SK-N-SH (cell line): ENCODE measurements at regions not wholly inside any gene's neighbourhood (a gene's known extent, or its start where the extent isn't known, plus 50 kb on each side); places are given as distances from the start of the nearest gene placed in this dataset.

ENCODE experiments used
- CTCF ChIA-PET: fragments of 300-600, 350-600 bp; formaldehyde crosslinking; extraction: SDS; loops from one replicate; lab custom pipeline; 2021; lab: Yijun Ruan, JAX
- POLR2A ChIA-PET: fragments of 350-600 bp; sonication (Branson Sonifier 250); formaldehyde crosslinking; extraction: SDS; loops from one replicate; lab custom pipeline; 2020; ENCODE audit warnings: antibody characterized with exemption, inconsistent platforms; lab: Yijun Ruan, JAX
- DNase-seq: peaks from one replicate; pipeline ENCODE4 v3.0.0; 2012
- H2AFZ ChIP-seq: fragments of 200-600 bp; sonication (generic); 2 replicates; pipeline ENCODE4 v1.8.1; 2016; ENCODE audit warnings: antibody characterized with exemption, mild to moderate bottlenecking, low read depth
- H3F3A ChIP-seq: fragments of 200-600 bp; sonication (generic); replicated peaks from 2 replicates; pipeline ENCODE3; 2016; ENCODE audit warnings: antibody characterized with exemption, mild to moderate bottlenecking; ENCODE audit not compliant: insufficient read depth
- H3K27ac ChIP-seq, 2 experiments: fragments of 200-500 bp in 1 of 2; fragments of 200-600 bp in 1 of 2; sonication (Bioruptor generic) in 1 of 2; sonication (generic), shearing (Covaris generic) in 1 of 2; 2 replicates each; pipeline versions ENCODE4 v1.5.1 to v1.6.1; 2014 to 2016; ENCODE audit warnings: low read depth in 2 of 2, inconsistent platforms in 1 of 2, low read length in 1 of 2, mild to moderate bottlenecking in 1 of 2, mixed read lengths in 1 of 2
- H3K27me3 ChIP-seq: fragments of 200-600 bp; sonication (generic), shearing (Covaris generic); 2 replicates; pipeline ENCODE4 v1.6.1; 2016; ENCODE audit warnings: mixed run types; ENCODE audit not compliant: insufficient read depth
- H3K36me3 ChIP-seq, 2 experiments: fragments of 200-500 bp in 1 of 2; fragments of 200-600 bp in 1 of 2; sonication (Bioruptor generic) in 1 of 2; sonication (generic) in 1 of 2; replicated peaks in 1 of 2; 2 replicates each; pipeline versions ENCODE3 to v1.5.1; 2014 to 2016; ENCODE audit warnings: low read length in 1 of 2, mild to moderate bottlenecking in 1 of 2; ENCODE audit not compliant: insufficient read depth in 2 of 2, control insufficient read depth in 1 of 2
- H3K4me1 ChIP-seq, 2 experiments: fragments of 200-500 bp in 1 of 2; fragments of 200-600 bp in 1 of 2; sonication (Bioruptor generic) in 1 of 2; sonication (generic), shearing (Covaris generic) in 1 of 2; 2 replicates each; pipeline versions ENCODE4 v1.5.1 to v1.6.1; 2014 to 2016; ENCODE audit warnings: low read depth in 1 of 2, low read length in 1 of 2, mixed run types in 1 of 2; ENCODE audit not compliant: insufficient read depth in 2 of 2, control insufficient read depth in 1 of 2
- H3K4me2 ChIP-seq: fragments of 200-600 bp; sonication (generic), shearing (Covaris generic); 2 replicates; pipeline ENCODE4 v1.6.1; 2017; ENCODE audit warnings: mixed run types
- H3K4me3 ChIP-seq, 2 experiments: fragments of 200-500 bp in 1 of 2; fragments of 200-600 bp in 1 of 2; sonication (Bioruptor generic) in 1 of 2; sonication (generic), shearing (Covaris generic) in 1 of 2; 2 replicates each; pipeline versions ENCODE4 v1.5.1 to v1.8.1; 2014 to 2016; ENCODE audit warnings: low read depth in 2 of 2, inconsistent platforms in 1 of 2, low read length in 1 of 2, mild to moderate bottlenecking in 1 of 2, mixed read lengths in 1 of 2, moderate library complexity in 1 of 2
- H3K79me2 ChIP-seq: fragments of 200-600 bp; sonication (generic); 2 replicates; pipeline ENCODE4 v1.8.1; 2017; ENCODE audit warnings: mild to moderate bottlenecking; ENCODE audit not compliant: insufficient read depth
- H3K9ac ChIP-seq: fragments of 200-600 bp; sonication (generic); 2 replicates; pipeline ENCODE4 v1.6.1; 2017; ENCODE audit warnings: mixed run types
- H3K9me2 ChIP-seq: fragments of 200-600 bp; sonication (generic); 2 replicates; pipeline ENCODE4 v1.6.1; 2017; ENCODE audit warnings: mixed run types
- H3K9me3 ChIP-seq: fragments of 200-600 bp; sonication (generic); 2 replicates; pipeline ENCODE4 v1.6.1; 2017; ENCODE audit warnings: mixed run types, mild to moderate bottlenecking, moderate library complexity
- H4K20me1 ChIP-seq: fragments of 200-600 bp; sonication (generic); 2 replicates; pipeline ENCODE4 v1.6.1; 2017; ENCODE audit warnings: mild to moderate bottlenecking, mixed run types; ENCODE audit not compliant: insufficient read depth
- CHD2 ChIP-seq: fragments of 150-350 bp; IDR thresholded peaks from 2 replicates; pipeline ENCODE4 v1.6.1; 2018; ENCODE audit warnings: low read length; ENCODE audit not compliant: partially characterized antibody
- ELF1 ChIP-seq: IDR thresholded peaks from 2 replicates; pipeline ENCODE4 v1.4.0; 2012
- EP300 ChIP-seq, 2 experiments: IDR thresholded peaks; 2 replicates each; pipeline versions ENCODE4 v1.4.0 to v1.6.1; 2012; ENCODE audit warnings: borderline replicate concordance in 1 of 2, low read depth in 1 of 2, low read length in 1 of 2
- EZH2phosphoT487 ChIP-seq: fragments of 200-600 bp; sonication (generic); IDR thresholded peaks from 2 replicates; pipeline ENCODE4 v1.6.1; 2017; ENCODE audit warnings: low read depth, mixed run types, mild to moderate bottlenecking, antibody characterized with exemption, moderate library complexity, borderline replicate concordance
- FOXJ3 ChIP-seq: sonication (generic); formaldehyde crosslinking; IDR thresholded peaks from 2 replicates; pipeline ENCODE4 v1.5.1; 2020; ENCODE audit warnings: mild to moderate bottlenecking, missing genetic modification reagents
- FOXM1 ChIP-seq: IDR thresholded peaks from 2 replicates; pipeline ENCODE4 v1.4.0; 2012; ENCODE audit warnings: low read depth, mild to moderate bottlenecking
- GABPA ChIP-seq: IDR thresholded peaks from 2 replicates; pipeline ENCODE4 v1.4.0; 2012; ENCODE audit warnings: low read depth, mild to moderate bottlenecking
- JUND ChIP-seq: IDR thresholded peaks from 2 replicates; pipeline ENCODE4 v1.4.0; 2012
- MEF2A ChIP-seq: IDR thresholded peaks from 2 replicates; pipeline ENCODE4 v1.4.0; 2012; ENCODE audit warnings: low read depth, borderline replicate concordance
- NFIC ChIP-seq: IDR thresholded peaks from 2 replicates; pipeline ENCODE4 v1.4.0; 2012; ENCODE audit warnings: borderline replicate concordance
- NRF1 ChIP-seq: IDR thresholded peaks from 2 replicates; pipeline ENCODE4 v1.6.1; 2012; ENCODE audit warnings: low read depth, mild to moderate bottlenecking, low read length
- RAD21 ChIP-seq: IDR thresholded peaks from 2 replicates; pipeline ENCODE4 v1.6.1; 2012; ENCODE audit warnings: mild to moderate bottlenecking, low read length
- RCOR1 ChIP-seq: fragments of 150-350 bp; IDR thresholded peaks from 2 replicates; pipeline ENCODE4 v1.6.1; 2017; ENCODE audit warnings: antibody characterized with exemption, low read length
- RFX5 ChIP-seq: IDR thresholded peaks from 2 replicates; pipeline ENCODE4 v1.6.1; 2012; ENCODE audit warnings: mild to moderate bottlenecking, improper control_type of control experiment, low read length
- RXRA ChIP-seq: IDR thresholded peaks from 2 replicates; pipeline ENCODE4 v1.4.0; 2012; ENCODE audit warnings: low read depth, mild to moderate bottlenecking, borderline replicate concordance
- SIN3A ChIP-seq: IDR thresholded peaks from 2 replicates; pipeline ENCODE4 v1.6.1; 2012; ENCODE audit warnings: low read depth, mild to moderate bottlenecking, low read length, moderate library complexity, borderline replicate concordance
- SMC3 ChIP-seq: IDR thresholded peaks from 2 replicates; pipeline ENCODE4 v1.6.1; 2012; ENCODE audit warnings: low read depth, low read length, improper control_type of control experiment
- TEAD4 ChIP-seq: IDR thresholded peaks from 2 replicates; pipeline ENCODE4 v1.4.0; 2012; ENCODE audit warnings: mild to moderate bottlenecking, borderline replicate concordance; ENCODE audit not compliant: insufficient read depth
- YY1 ChIP-seq: IDR thresholded peaks from 2 replicates; pipeline ENCODE4 v1.4.0; 2012; ENCODE audit warnings: low read depth, mild to moderate bottlenecking
- WGBS: methylation state at CpG from one replicate; pipeline ENCODE4 v1.1.6; 2017; ENCODE audit warnings: low lambda C conversion rate; 5-methylcytosine and 5-hydroxymethylcytosine counted together
- TF ChIP-seq, protein P1 (sequence below): IDR thresholded peaks from 2 replicates; pipeline ENCODE4 v1.4.0; 2012; ENCODE audit warnings: low read depth, borderline replicate concordance
- TF ChIP-seq, protein P2 (sequence below): IDR thresholded peaks from 2 replicates; pipeline ENCODE4; 2012
- TF ChIP-seq, protein P3 (sequence below): IDR thresholded peaks from 2 replicates; pipeline ENCODE4 v1.4.0; 2012; ENCODE audit warnings: low read depth
- TF ChIP-seq, protein P4 (sequence below): fragments of 150-350 bp; IDR thresholded peaks from 2 replicates; pipeline ENCODE4 v1.6.1; 2016; ENCODE audit warnings: mild to moderate bottlenecking, low read depth, low read length
- TF ChIP-seq, protein P5 (sequence below): fragments of 150-350 bp; IDR thresholded peaks from 2 replicates; pipeline ENCODE4 v1.6.1; 2017; ENCODE audit warnings: antibody characterized with exemption, low read length, low read depth, borderline replicate concordance

DNA sequence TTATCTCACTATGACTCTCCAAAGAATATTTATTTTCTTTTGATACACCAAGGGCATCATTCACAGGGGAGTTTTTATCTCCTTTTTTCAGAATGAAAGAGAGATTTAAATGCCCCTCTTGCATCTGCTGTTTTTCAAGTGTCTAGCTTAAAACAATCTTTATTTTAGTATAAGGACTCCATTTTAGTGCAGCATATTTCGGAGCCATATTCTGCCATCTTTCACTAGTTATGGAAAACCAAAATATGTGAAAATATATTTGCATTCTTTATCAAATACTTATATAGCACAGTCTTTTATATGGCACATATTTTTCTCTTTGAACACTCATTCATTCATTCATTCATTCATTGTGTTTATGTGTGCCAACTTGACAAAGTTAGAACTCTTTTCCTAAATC, 1130.2 kb downstream of the SLITRK5 start:
- ChIA-PET CTCF (no interaction called here), POLR2A (no interaction called here)
- TF ChIP-seq, protein P1, sequence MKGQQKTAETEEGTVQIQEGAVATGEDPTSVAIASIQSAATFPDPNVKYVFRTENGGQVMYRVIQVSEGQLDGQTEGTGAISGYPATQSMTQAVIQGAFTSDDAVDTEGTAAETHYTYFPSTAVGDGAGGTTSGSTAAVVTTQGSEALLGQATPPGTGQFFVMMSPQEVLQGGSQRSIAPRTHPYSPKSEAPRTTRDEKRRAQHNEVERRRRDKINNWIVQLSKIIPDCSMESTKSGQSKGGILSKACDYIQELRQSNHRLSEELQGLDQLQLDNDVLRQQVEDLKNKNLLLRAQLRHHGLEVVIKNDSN = no peak
- TF ChIP-seq NFIC (no peak), EP300 (IDR thresholded peaks at IDR 0.05; ENCODE audit: borderline replicate concordance in 1 of 2, low read depth in 1 of 2, low read length in 1 of 2) (no peak), SMC3 (no peak), MEF2A (no peak), FOXM1 (no peak), TEAD4 (no peak), RAD21 (no peak), RXRA (no peak), GABPA (no peak), JUND (no peak)
- TF ChIP-seq, protein P2, sequence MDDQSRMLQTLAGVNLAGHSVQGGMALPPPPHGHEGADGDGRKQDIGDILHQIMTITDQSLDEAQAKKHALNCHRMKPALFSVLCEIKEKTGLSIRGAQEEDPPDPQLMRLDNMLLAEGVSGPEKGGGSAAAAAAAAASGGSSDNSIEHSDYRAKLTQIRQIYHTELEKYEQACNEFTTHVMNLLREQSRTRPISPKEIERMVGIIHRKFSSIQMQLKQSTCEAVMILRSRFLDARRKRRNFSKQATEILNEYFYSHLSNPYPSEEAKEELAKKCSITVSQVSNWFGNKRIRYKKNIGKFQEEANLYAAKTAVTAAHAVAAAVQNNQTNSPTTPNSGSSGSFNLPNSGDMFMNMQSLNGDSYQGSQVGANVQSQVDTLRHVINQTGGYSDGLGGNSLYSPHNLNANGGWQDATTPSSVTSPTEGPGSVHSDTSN = no peak
- TF ChIP-seq, protein P3, sequence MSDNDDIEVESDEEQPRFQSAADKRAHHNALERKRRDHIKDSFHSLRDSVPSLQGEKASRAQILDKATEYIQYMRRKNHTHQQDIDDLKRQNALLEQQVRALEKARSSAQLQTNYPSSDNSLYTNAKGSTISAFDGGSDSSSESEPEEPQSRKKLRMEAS = no peak
- TF ChIP-seq, protein P4, sequence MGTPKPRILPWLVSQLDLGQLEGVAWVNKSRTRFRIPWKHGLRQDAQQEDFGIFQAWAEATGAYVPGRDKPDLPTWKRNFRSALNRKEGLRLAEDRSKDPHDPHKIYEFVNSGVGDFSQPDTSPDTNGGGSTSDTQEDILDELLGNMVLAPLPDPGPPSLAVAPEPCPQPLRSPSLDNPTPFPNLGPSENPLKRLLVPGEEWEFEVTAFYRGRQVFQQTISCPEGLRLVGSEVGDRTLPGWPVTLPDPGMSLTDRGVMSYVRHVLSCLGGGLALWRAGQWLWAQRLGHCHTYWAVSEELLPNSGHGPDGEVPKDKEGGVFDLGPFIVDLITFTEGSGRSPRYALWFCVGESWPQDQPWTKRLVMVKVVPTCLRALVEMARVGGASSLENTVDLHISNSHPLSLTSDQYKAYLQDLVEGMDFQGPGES = no peak
- Histone ChIP-seq H3K9ac (no peak overlapping the region), H3K4me1 (no peaks in the 10 kb centered on the region), H3K9me3 (no peaks in the 10 kb centered on the region), H4K20me1 (no peaks in the 10 kb centered on the region), H3K27ac (no peak overlapping the region), H3K4me2 (no peak overlapping the region), H3K9me2 (no peaks in the 10 kb centered on the region), H3K27me3 (no peaks in the 10 kb centered on the region), H3K4me3 (no peak overlapping the region), H2AFZ (no peak overlapping the region), H3K36me3 (no peaks in the 10 kb centered on the region), H3F3A (no peaks in the 10 kb centered on the region), H3K79me2 (no peaks in the 10 kb centered on the region)
- WGBS = 33% methylated on average over 1 of the region's 1 CpG
- DNase-seq = no peak

DNA sequence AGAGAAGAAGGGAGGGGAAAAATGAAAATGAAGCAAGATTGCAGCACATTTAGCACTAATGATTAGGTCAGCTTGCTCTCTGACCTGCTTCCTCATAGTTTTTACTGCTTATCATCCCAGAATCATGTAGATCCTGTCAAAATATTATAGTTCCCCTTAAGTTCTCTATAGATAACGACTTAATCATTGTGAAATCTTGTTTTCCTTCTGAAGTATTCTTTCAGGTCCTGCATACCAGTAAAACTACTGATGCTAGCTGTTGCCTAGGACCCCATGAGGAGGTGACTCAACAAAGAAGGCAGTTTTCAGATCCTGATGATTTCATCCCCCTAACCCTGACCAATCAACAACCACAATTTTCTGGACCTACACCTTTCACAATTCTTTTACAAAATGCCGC, 1131.7 kb downstream of the SLITRK5 start:
- DNase-seq = no peak
- H3K4me2 ChIP-seq = no peak overlapping the region
- H3F3A ChIP-seq = no peaks in the 10 kb centered on the region
- no peak overlapping the region for H3K27ac ChIP-seq
- no peaks in the 10 kb centered on the region for H3K9me3 ChIP-seq
- POLR2A ChIA-PET = no interaction called here
- no peaks in the 10 kb centered on the region for H3K36me3 ChIP-seq
- no peak overlapping the region for H2AFZ ChIP-seq
- H3K9me2 ChIP-seq = no peaks in the 10 kb centered on the region
- no peaks in the 10 kb centered on the region for H3K4me1 ChIP-seq
- no peak overlapping the region for H3K4me3 ChIP-seq
- 24% methylated on average over 2 of the region's 2 CpGs for WGBS
- H3K9ac ChIP-seq = no peak overlapping the region
- CTCF ChIA-PET = no interaction called here
- H3K79me2 ChIP-seq = no peaks in the 10 kb centered on the region
- no peaks in the 10 kb centered on the region for H3K27me3 ChIP-seq
- no peaks in the 10 kb centered on the region for H4K20me1 ChIP-seq
- TF ChIP-seq ELF1 = no peak
- TF ChIP-seq FOXJ3 (CRISPR knock-in tag) = no peak
- TF ChIP-seq RFX5 = no peak
- no peak for TF ChIP-seq SIN3A
- no peak for TF ChIP-seq YY1
- TF ChIP-seq RCOR1 = no peak
- TF ChIP-seq TEAD4 = no peak
- TF ChIP-seq, protein P5, sequence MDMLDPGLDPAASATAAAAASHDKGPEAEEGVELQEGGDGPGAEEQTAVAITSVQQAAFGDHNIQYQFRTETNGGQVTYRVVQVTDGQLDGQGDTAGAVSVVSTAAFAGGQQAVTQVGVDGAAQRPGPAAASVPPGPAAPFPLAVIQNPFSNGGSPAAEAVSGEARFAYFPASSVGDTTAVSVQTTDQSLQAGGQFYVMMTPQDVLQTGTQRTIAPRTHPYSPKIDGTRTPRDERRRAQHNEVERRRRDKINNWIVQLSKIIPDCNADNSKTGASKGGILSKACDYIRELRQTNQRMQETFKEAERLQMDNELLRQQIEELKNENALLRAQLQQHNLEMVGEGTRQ = no peak
- TF ChIP-seq EP300 (IDR thresholded peaks at IDR 0.05; ENCODE audit: borderline replicate concordance in 1 of 2, low read depth in 1 of 2, low read length in 1 of 2) = no peak
- TF ChIP-seq, protein P3 = no peak
- no peak for TF ChIP-seq SMC3
- TF ChIP-seq, protein P4 = no peak
- no peak for TF ChIP-seq CHD2
- no peak for TF ChIP-seq RXRA
- TF ChIP-seq EZH2phosphoT487 = no peak
- TF ChIP-seq NRF1 = no peak
